Activated T-helper 1 cell treated with anti-CD3 and anti-CD28 coated beads, Interleukin-2, amount 50 U/mL, for 16 hours (primary cell): ENCODE measurements at regions not wholly inside any gene's neighbourhood (a gene's known extent, or its start where the extent isn't known, plus 50 kb on each side); places are given as distances from the start of the nearest gene placed in this dataset.
"Not testable (repeated sequence)": the region's sequence is repeated elsewhere in the genome, so short reads cannot be mapped to it uniquely, and the experiment has no call there.

Source experiments
- DNase-seq, 2 donors: peaks; one replicate each; pipeline ENCODE4 v3.0.0-alpha.2; 2020; ENCODE audit warnings: low read depth in 1 of 2, low spot score in 1 of 2

DNA sequence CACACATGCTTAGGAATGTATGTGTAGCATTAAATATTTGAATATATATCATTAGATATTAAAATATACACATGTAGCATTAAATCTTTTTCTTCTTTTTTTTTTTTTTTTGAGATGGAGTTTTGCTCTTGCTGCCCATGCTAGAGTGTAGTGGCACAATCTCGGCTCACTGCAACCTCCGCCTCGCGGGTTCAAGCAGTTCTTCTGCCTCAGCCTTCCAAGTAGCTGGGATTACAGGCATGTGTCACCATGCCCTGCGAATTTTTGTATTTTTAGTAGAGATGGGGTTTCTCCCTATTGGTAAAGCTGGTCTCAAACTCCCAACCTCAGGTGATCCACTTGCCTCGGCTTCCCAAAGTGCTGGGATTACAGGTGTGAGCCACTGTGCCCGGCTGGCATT, 1151.6 kb upstream of the FAM98A start:
- not testable (repeated sequence) for DNase-seq

DNA sequence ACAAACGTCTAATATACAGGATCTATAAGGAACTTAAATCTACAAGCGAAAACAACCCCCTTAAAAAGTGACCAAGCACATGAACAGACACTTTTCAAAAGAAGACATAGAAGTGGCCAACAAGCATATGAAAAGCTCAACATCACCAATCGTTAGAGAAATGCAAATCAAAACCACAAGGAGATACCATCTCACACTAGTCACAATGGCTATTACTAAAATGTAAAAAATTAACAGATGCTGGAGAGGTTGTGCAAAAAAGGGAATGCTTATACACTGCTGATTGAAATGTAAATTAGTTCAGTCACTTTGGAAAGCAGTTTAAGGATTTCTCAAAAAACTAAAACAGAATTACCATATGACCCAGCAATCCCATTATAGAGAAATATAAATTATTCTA, 1148.5 kb upstream of the FAM98A start:
- DNase-seq = no peak

GRCh38 chr2:34738691-34739090, 1139.6 kb upstream of the FAM98A start:
- DNase-seq = no peak

GRCh38 chr2:34737146-34737545, 1138.0 kb upstream of the FAM98A start:
- DNase-seq = no peak

DNA sequence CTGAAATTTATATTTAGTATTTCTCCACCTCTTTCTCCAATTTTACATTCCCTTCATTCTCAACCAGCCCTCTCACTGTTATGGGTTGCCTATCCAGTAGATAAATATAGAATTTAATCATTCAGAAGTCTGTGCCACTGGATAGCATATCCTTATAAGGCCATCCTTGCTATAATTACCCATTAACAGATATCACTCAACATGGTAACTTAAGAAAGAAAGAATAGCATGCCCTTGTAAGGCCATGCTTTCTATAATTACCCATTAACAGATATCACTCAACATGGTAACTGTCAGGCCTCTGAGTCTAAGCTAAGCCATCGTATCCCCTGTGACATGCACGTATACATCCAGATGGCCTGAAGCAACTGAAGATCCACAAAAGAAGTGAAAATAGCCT, 1137.4 kb upstream of the FAM98A start:
- no peak for DNase-seq

DNA sequence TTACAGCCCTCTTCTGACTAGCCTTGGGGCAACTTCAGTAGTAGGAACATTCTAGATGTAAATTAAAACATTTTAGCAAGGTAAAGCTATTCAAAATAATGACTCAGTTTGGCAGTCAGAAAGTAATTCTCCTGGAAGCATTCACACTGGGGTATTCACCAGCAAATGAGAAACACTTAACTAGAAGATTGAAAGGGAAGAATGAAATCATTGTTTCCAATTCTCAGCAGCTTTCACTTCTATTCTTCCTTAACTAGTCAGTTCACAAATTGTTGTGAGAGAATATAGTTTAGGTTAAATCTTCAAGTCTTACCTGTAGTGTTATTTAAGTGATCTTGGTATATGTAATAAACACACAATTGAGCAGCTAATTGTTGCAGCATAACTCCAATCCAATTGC, 1135.6 kb upstream of the FAM98A start:
- no peak for DNase-seq

- DNase-seq = no peak
Observed at GRCh38 chr2:34734042-34734441, 1134.9 kb upstream of the FAM98A start.

GRCh38 chr2:34731292-34731691, 1132.2 kb upstream of the FAM98A start:
- no peak for DNase-seq

DNA sequence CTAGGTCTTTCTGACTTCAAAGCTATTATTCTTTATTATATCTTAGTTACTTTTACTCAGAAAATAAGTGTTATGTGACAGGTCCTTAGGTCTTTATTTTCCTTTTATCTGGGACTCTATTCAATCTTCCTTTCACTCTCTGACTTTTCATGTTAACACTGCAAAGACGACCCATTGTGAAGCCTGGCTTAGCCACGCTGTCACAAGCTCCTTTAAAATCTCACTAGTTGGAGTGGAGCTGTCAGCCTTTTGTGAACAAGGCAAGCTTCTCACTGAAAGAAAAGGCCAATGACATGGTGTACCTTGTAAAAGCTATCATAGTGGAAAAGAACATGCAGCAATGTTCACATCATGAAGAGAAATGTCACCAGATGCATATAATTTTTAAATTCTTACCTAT, 1130.7 kb upstream of the FAM98A start:
- DNase-seq = no peak

DNA sequence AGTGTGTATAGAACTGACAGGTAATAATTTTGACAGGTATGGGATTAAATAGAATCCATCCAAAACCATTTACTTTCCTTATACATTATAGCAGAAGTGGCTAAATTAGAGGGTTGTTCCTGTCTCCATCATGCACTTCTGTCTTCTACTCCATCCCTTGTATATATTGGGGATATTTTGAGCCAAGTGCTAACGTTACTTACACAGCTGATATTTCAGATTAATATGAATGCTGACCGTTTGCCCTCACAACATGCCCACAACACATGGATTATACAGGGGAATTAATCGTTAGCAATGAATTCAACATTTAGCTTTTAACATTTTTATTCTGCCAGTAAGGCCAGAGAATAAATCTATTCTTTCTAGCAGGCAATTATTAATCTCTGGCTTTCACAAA, 1125.0 kb upstream of the FAM98A start:
- no peak for DNase-seq

- DNase-seq = no peak
Observed at GRCh38 chr2:34723683-34724082, 1124.6 kb upstream of the FAM98A start.

- no peak for DNase-seq
Observed at GRCh38 chr2:34719206-34719605, 1120.1 kb upstream of the FAM98A start.

DNA sequence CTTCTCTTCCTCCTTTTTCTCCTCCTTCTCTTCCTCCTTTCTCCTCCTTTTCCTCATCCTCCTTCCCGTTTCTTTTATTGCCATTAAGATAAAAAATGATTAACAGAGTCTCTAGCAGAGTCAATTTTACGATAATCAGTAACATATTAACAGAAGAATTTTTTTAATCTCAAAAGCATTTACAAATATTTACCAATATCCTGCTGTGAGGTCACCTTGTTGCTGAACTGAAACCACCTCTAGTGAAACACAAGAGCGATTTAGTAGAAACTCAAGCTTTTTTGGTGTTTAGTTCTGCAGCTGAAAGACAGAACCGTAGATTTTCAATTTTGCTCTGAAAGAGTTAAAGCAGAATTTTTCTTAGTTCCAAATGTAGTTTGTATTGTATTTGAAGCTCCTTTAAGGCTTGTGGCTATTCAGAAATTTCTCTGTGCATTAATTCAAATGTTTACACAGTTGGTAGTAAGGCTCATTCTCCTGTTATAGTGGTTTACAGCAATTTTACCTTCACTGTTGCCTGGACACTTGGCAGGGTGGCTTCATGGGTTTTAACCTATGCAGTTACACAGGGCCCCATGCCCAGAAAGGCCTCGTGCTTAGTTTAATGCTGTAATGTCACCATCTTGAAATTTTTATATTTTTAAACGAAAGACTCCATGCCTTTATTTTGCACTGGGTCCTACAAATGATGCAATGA, 1106.6 kb upstream of the FAM98A start:
- DNase-seq = no peak

DNA sequence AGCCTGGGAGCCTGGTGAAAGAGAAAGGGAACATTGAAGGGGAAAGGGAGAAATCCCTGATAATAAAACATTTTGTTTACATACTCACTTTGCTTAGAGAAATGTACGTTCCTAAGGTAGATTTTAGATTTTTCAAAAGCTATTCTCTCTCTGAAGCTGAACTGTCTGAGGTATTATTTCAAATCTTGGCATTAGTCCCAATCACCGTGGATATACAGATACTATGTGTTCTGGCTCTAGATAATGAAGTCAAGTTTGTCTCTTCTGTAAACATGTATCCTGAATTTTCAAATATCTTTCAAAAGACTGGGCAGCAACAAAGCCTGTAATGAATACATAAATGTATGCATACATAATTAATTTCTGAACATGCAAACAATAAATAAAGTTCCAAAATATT, 1104.2 kb upstream of the FAM98A start:
- no peak for DNase-seq

GRCh38 chr2:34702391-34702790, 1103.3 kb upstream of the FAM98A start:
- not testable (repeated sequence) for DNase-seq

- DNase-seq = not testable (repeated sequence)
Observed at GRCh38 chr2:34677591-34677990, 1078.5 kb upstream of the FAM98A start.

DNA sequence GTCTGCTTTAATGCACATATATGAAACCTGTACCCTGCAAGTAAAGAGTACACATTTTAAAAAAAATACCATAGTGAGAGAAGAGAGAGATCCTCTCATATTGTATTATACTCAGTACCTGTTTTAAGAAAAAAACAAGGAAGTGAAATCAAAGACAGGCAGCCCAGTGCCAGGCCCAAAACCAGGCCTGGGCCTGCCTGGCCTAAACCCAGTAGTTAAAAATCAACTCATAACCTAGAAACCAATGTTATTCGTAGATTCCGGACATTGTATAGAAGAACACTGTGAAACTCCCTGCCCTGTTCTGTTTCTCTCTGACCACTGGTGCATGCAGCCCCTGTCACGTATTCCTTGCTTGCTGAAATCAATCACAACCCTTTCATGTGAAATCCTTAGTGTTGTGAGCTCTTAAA, 1078.0 kb upstream of the FAM98A start:
- DNase-seq = not testable (repeated sequence)

DNA sequence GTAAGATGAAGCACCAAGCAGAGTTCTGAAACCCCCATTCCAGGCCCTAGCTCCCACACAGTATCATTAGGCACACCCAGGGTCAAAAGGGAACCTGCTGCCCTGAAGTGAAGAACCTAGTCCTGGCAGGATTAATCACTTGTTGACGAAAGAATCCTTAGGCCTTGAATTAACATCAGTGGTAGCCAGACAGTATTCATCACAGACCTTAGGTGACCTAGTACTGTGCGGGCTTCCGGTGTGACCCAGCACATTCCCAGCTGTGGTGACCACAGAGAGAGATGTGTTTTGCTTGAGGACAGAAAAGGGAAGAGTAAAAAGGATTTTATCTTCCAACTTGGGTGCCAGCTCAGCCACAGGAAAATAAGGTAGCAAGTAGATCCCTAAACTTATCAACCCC, 1071.4 kb upstream of the FAM98A start:
- no peak for DNase-seq

GRCh38 chr2:34666821-34667220, 1067.7 kb upstream of the FAM98A start:
- no peak for DNase-seq

GRCh38 chr2:34664266-34664665, 1065.2 kb upstream of the FAM98A start:
- no peak for DNase-seq

- DNase-seq = no peak
Observed at GRCh38 chr2:34663314-34663713, 1064.2 kb upstream of the FAM98A start.

DNA sequence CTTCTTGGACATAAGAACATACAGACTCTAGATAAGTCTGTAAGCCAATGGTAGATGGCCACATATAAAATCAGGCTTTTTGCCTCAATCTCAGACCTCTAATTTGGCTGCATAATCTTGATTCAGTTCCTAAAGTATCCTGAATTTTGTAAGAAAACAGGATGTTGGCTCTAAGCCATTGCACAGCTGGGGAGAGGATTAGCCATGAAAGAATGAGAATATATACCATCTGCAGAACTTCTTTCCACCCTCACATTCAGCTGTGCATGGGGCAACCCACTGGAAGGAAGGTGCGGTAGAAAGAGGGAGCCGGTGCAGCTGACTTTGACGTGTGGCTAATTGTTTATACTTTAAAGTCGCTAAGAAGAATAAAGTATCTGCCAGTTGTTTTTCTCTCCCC, 1061.6 kb upstream of the FAM98A start:
- DNase-seq = no peak

- DNase-seq = no peak
Observed at GRCh38 chr2:34656632-34657031, 1057.5 kb upstream of the FAM98A start.

DNA sequence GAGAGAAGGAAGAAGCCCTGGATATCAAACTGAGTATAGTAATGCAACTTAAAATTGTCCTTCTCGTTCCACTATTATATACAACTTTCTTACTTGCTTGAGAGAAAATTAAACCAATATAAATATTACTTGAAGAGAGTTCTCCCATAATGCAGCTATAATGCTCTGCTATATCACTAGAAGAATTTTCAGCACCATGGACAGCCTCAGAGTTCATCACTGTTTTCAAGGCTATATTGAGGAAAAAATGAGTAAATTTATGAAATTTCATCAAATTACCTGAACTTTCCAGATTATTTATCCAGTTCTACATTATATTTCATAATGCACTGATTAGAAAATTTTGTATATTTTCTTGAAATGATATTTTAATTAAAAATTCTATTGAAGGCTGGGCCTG, 1053.5 kb upstream of the FAM98A start:
- DNase-seq = no peak
